NCI-H510A treated with DMSO at 0.1 percent for 48 hours (cell line): ENCODE measurements at regions not wholly inside any gene's neighbourhood (a gene's known extent, or its start where the extent isn't known, plus 50 kb on each side); places are given as distances from the start of the nearest gene placed in this dataset.
"Not testable (repeated sequence)": the region's sequence is repeated elsewhere in the genome, so short reads cannot be mapped to it uniquely, and the experiment has no call there.

ENCODE experiments used
- DNase-seq: peaks from one replicate; lab custom pipeline; 2025; lab: John Stamatoyannopoulos, UW

DNA sequence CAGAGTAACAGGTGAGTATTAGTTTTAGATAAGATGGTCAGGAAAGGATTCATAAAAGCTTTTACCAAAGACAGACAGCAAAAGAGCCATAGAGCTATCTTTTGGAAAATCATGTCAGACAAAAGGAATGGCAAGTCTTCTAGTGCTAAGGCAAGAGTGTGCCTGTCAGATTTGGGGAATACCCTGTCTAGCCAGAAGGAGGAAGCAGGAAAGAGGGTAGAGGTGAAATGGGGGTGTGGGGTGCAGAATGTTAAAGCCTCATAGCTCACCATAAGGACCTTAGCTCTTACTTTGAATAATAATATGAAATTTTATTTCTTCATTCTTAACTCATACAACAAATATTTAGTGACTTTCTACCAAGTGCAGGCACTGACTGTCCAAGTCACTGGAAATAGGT, 512.1 kb upstream of the ROBO2 start:
- no peak for DNase-seq

DNA sequence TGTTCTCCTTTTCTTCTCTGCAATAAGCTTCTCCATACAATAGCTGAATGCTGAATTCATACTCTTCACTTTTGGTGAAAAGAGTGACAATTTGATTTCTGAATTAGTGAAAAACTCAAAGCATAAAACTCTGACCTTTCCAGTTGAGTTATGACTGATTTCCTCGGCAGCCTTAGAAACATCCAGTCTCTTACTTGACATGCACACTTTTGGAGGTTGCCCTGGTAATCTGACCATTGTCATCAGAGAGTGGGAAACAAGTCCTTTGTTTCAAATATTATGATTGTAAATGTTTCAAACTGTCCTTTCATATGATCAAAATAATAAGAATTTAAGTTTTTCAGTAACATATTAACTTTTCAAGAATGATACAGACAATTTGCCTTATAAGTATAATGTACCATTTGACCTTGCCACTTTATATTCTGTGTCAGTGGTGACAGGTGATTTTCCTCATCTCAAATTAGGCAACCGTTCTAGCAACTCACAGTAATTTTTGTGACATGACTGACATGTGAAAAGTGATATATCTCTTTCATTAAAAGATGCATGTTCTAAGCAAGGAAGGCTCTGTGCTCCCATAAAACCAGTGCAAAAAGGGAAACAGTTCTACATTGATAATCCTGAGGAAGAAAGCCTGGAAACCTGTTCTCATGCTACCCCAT, 507.6 kb upstream of the ROBO2 start:
- DNase-seq, result no peak

GRCh38 chr3:76533710-76534109, 506.2 kb upstream of the ROBO2 start:
- DNase-seq, result not testable (repeated sequence)

DNA sequence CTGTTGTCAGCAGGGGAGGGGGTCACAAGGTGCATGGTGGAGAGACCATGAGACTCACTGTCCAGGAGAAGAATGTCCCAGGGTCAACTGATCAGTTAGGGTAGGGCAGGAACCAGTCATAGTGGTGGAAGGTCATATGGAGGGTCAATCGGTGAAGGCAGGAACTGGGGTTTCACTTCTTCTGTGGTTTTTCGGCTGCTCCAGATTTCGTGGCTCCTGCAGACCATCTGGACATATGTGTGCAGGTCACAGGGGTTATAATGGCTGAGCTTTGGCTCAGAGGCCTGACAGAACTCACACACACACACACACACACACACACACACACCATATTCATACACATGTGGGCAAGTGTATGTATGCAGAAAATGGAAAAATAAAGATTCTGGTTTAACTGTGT, 502.0 kb upstream of the ROBO2 start:
- DNase-seq, result not testable (repeated sequence)

- DNase-seq, result no peak
Measured at GRCh38 chr3:76547674-76548073, 492.2 kb upstream of the ROBO2 start.

- no peak for DNase-seq
Measured at GRCh38 chr3:76550522-76551201, 489.2 kb upstream of the ROBO2 start.

DNA sequence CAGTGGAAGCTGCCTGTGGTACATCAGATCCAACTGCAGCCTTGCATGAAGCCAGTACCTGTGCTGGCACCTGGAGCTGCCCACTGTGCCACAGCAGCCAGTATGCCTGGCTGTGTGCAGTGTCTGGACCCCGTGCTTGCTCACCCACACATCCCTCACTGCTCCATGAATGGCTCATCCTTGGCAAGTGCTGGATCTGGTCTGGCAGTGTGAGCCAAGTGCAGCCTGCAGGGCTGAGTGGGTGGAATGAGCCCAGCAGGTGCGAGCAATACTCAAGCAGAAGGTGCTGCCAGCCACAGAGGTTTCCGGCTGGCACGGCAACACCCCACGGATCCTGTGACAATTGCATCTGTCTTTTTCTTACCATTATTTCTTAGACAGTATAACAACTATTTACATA, 488.2 kb upstream of the ROBO2 start:
- no peak for DNase-seq

DNA sequence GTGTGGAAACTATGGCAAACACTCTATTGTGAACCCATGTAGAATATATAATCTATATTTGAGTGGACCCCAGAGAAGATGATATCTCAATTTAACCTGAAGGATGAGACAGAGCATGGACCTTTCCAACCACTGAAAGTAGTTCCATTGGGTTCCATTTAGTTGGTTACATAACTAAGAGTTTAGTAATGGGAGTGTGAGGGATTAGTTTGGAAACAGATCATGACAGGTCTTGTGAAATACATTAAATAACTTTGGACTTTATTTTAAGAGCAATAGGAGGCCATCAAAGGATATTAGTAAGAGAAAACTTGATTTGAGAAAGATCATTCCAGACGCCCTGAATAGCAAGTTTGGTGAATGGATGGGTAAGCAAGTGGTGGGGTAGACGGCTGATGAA, 487.2 kb upstream of the ROBO2 start:
- DNase-seq, result no peak

- DNase-seq, result no peak
Measured at GRCh38 chr3:76554707-76555106, 485.2 kb upstream of the ROBO2 start.

GRCh38 chr3:76561494-76562236, 478.2 kb upstream of the ROBO2 start:
- peak; percentile 30 for DNase-seq

DNA sequence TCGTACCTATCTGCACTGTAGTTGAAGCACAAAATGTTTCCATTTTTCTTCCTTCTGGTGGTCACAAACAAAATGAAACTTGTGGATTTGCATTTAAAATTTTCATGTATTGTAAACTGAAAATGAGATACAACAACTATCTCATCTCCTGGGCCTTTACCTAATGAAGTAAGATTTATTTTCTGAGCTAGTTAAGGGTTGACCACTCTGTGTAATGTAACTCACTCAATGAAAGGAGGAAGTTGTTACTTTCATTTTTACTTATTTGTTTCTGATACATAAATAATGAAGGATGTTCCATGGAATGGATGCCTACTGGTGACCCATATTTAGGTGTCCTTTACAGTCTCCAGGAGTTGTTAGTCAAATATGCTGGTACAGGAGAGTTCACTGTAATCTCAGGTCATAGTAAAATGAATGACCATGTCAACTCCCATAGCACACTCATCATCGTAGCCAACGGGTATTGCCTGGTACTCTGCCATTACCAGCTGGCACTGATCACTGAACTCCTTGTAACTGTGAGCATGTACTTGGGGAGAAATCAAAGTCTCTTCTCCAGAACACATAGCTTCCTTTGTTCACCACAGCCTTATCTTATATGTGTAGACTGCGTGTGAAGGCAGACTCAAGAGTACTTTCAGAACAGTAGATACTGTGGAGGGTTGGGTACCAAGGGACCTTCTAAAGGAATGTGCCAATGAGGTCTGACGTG, 474.2 kb upstream of the ROBO2 start:
- DNase-seq, result no peak

GRCh38 chr3:76566211-76566534, 473.7 kb upstream of the ROBO2 start:
- peak; percentile 47 for DNase-seq

DNA sequence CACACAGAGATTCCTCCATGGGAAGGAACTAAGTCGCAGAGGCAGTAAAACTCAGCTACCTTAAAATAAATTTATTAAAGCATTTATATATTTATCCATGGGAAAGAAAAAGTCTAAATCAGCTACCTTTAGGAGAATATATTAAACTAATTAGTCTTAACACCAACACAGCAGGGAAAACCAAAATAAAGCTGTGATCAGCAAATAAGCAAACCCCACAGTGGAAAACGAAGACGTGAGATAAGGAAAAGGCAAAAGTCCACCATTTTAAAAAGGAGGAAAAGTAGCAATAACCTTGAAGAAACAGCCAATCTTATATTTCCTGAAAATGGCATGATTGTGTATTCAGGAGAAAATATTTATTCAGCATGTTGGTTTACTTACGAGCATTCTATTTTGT, 473.0 kb upstream of the ROBO2 start:
- DNase-seq, result no peak

DNA sequence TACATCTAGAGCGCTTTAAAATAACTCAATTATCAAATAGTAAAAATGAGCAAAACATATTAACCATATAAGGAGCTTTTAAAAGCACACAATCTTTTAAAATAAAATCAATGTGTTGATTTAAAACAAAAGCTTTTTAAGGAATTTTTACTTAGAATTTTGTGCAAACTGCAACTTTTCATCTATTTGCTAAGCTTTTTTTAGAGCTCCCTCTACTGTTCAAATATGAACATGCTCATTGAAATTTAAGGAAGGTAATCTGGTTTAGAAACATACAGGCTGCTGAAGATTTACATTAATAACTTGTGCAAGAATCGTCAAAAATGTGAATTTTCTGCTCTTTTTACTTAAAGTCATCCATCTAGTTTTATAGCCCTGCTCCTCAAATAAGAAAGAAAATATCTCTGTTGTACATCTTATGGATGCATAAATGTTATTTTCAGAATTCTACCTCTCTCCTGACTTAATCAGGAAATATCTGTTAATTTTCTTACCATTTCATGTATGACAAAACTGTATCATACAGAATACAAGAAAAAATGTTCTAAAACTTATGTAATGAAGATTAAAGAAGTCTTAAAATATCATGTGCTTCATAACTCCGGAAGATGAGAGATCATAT, 469.4 kb upstream of the ROBO2 start:
- peak; percentile 15 for DNase-seq

DNA sequence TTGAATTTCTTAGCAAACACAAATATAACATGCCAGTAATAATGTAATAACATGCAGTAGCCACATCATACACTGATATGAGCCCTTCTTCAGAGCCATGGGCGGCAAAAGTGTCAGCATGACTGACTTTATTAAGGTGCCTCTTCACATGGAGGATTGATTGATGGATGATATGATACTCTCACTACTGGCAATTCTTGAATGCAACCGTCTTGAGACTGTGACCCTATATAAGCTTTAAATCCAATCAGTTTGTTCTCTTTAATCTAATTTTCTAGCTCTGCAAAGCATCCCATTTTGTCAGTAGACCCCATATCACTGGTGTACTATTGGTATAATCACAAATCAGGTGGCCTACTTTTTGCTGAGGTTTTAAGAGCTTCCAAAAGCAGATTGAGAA, 463.7 kb upstream of the ROBO2 start:
- no peak for DNase-seq

DNA sequence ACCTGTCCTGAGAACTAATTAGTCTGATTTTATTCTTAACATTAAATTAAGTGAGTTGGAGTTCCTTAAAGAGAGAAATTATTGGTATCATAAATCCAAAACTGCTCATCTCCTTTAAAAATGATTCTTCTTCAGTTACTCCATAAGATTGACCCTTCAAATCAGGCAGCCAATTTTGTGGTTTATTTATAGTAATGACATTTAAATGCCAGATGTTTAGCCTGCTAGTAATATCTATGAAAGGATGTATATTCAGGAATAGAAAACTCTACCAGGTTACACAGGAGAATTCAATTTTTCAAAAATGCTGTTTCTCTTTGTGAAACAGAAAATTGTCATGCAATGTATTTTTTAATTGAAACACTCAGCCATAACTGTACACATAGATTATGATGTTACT, 457.8 kb upstream of the ROBO2 start:
- DNase-seq, result no peak

DNA sequence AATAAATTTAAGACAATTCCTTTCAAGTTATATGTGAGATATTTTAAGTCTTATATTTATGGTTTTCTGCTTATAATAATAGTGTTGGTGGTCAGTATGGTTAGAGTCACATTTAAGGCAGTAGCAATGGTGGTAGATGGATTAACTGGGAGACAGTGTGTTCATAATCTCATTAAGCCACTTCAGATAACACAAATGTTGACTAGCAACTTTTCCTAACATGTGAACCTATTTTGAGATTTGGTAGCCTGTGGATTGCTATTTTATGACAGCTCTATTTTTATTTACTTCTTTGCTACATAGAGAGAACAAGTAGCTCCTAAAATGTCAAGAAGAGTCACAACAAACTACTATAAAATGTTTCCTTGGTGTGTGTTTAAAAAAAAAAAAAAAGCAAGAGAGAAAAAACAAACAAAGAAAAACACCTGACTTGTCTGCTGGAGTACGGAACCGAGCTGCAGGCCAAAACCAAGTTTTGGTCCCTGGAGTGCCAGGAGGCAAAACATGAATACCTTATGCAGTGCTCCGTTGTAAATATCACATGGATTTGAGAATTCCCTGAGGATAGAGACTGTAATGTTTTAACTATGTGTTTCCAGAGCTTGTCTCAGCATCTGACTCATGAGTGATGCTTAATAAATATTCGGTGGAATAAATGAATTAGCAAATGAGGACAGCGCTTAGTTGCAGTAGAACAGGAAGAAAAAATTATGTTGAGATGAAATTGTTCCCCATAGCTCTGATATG, 457.1 kb upstream of the ROBO2 start:
- no peak for DNase-seq

GRCh38 chr3:76585794-76586392, 454.0 kb upstream of the ROBO2 start:
- DNase-seq, result no peak

DNA sequence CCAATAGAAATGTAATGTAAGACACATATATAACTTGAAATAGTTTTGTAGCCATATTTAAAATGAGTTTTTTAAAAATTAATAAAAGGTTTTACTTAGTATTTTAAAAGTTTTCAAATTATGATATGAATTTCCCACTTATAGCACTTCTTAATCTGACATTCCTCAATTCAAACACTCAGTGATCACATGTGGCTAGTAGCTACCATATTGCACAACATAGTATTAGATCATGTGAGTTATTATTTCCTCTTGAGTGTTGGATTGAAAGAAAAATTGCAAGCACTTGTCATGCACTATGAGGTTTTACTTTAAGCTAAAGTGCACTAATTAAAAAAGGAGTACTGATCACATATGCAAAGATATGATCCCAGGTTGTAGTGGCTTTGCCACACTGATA, 453.4 kb upstream of the ROBO2 start:
- no peak for DNase-seq

- DNase-seq, result no peak
Measured at GRCh38 chr3:76610150-76610549, 429.7 kb upstream of the ROBO2 start.

GRCh38 chr3:76615719-76616118, 424.2 kb upstream of the ROBO2 start:
- no peak for DNase-seq
